NB4 (cell line): ENCODE measurements at regions not wholly inside any gene's neighbourhood (a gene's known extent, or its start where the extent isn't known, plus 50 kb on each side); places are given as distances from the start of the nearest gene placed in this dataset.

ENCODE experiments used
- TF ChIP-seq, protein P1 (sequence below): IDR thresholded peaks from one replicate; pipeline ENCODE4 v1.5.1; 2012; ENCODE audit warnings: low read depth, low read length
- TF ChIP-seq, protein P2 (sequence below): IDR thresholded peaks from 2 replicates; pipeline ENCODE4 v1.6.1; 2011; ENCODE audit warnings: low read depth, low read length

DNA sequence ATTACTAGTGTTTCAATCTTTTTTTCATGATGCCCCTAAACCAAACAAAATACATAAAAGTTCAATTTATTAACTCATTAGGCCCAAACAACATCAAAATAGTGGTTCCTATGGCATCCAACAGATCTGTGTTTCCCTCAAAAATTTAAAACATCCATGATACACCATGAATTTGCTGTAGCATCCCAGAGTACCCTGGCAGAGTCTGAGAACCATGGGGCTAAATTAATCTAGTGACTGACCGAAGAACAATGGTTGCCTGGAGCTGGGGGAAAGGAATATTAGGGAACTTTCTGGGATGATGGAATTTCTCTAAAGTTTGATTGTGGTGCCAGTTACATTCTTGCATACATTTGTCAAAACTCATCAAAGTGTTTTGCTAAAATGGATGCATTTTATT lies 79.5 kb upstream of the TRIO start:
- TF ChIP-seq, protein P1, sequence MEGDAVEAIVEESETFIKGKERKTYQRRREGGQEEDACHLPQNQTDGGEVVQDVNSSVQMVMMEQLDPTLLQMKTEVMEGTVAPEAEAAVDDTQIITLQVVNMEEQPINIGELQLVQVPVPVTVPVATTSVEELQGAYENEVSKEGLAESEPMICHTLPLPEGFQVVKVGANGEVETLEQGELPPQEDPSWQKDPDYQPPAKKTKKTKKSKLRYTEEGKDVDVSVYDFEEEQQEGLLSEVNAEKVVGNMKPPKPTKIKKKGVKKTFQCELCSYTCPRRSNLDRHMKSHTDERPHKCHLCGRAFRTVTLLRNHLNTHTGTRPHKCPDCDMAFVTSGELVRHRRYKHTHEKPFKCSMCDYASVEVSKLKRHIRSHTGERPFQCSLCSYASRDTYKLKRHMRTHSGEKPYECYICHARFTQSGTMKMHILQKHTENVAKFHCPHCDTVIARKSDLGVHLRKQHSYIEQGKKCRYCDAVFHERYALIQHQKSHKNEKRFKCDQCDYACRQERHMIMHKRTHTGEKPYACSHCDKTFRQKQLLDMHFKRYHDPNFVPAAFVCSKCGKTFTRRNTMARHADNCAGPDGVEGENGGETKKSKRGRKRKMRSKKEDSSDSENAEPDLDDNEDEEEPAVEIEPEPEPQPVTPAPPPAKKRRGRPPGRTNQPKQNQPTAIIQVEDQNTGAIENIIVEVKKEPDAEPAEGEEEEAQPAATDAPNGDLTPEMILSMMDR = no peak
- TF ChIP-seq, protein P2, sequence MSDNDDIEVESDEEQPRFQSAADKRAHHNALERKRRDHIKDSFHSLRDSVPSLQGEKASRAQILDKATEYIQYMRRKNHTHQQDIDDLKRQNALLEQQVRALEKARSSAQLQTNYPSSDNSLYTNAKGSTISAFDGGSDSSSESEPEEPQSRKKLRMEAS = no peak
